ENCODE measurements at regions not wholly inside any gene's neighbourhood (a gene's known extent, or its start where the extent isn't known, plus 50 kb on each side); places are given as distances from the start of the nearest gene placed in this dataset.

GRCh38 chr2:34892256-34892655, 1293.2 kb upstream of the FAM98A start:
- no peak overlapping the region for H3K4me3 ChIP-seq (ENCODE audit: low read depth, low read length)
- DNase-seq (ENCODE audit: low read depth): no peak
- no peak for TF ChIP-seq CTCF (conservative IDR thresholded peaks at IDR 0.05; ENCODE audit: low read depth, low read length)

GRCh38 chr2:34875091-34875745, 1276.1 kb upstream of the FAM98A start:
- H3K4me3 ChIP-seq (ENCODE audit: low read depth, low read length): no peak overlapping the region
- no peak for TF ChIP-seq CTCF (conservative IDR thresholded peaks at IDR 0.05; ENCODE audit: low read depth, low read length)
- no peak for DNase-seq (ENCODE audit: low read depth)

GRCh38 chr2:34853646-34854045, 1254.5 kb upstream of the FAM98A start:
- no peak for DNase-seq (ENCODE audit: low read depth)
- no peak overlapping the region for H3K4me3 ChIP-seq (ENCODE audit: low read depth, low read length)
- TF ChIP-seq CTCF (conservative IDR thresholded peaks at IDR 0.05; ENCODE audit: low read depth, low read length): no peak

GRCh38 chr2:34851804-34852203, 1252.7 kb upstream of the FAM98A start:
- no peak for TF ChIP-seq CTCF (conservative IDR thresholded peaks at IDR 0.05; ENCODE audit: low read depth, low read length)
- H3K4me3 ChIP-seq (ENCODE audit: low read depth, low read length): no peak overlapping the region
- DNase-seq (ENCODE audit: low read depth): no peak

GRCh38 chr2:34849827-34850226, 1250.7 kb upstream of the FAM98A start:
- no peak overlapping the region for H3K4me3 ChIP-seq (ENCODE audit: low read depth, low read length)
- no peak for DNase-seq (ENCODE audit: low read depth)
- no peak for TF ChIP-seq CTCF (conservative IDR thresholded peaks at IDR 0.05; ENCODE audit: low read depth, low read length)

GRCh38 chr2:34848691-34849090, 1249.6 kb upstream of the FAM98A start:
- no peak for DNase-seq (ENCODE audit: low read depth)
- no peak for TF ChIP-seq CTCF (conservative IDR thresholded peaks at IDR 0.05; ENCODE audit: low read depth, low read length)
- H3K4me3 ChIP-seq (ENCODE audit: low read depth, low read length): no peak overlapping the region

- H3K4me3 ChIP-seq (ENCODE audit: low read depth, low read length): no peak overlapping the region
- no peak for TF ChIP-seq CTCF (conservative IDR thresholded peaks at IDR 0.05; ENCODE audit: low read depth, low read length)
- DNase-seq (ENCODE audit: low read depth): no peak
These were observed 1249.0 kb upstream of the FAM98A start for GRCh38 chr2:34848132-34848531.
